Kidney capillary endothelial cell (primary cell): ENCODE measurements at regions not wholly inside any gene's neighbourhood (a gene's known extent, or its start where the extent isn't known, plus 50 kb on each side); places are given as distances from the start of the nearest gene placed in this dataset.

Experiments
- DNase-seq: peaks from one replicate; pipeline ENCODE4 v3.0.0-alpha.2; 2018; ENCODE audit warnings: low spot score

DNA sequence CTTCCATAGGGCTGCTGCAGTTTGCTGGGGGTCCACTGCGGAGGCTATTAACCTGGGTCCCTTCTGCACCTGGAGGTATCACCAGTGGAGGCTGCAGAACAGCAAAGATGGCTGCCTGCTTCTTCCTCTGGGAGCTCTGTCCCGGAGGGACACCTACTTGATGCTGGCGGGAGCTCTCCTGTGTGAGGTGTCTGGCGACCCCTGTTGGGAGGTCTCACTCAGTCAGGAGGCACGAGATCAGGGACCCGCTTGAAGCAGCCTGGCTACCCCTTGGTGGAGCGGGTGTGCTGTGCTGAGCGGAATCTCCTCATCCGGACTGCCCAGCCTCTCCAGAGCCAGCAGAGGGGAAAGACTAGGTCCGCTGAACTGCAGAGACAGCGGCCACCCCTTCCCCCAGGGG lies 56.0 kb upstream of the CTXND1 start:
- no peak for DNase-seq

DNA sequence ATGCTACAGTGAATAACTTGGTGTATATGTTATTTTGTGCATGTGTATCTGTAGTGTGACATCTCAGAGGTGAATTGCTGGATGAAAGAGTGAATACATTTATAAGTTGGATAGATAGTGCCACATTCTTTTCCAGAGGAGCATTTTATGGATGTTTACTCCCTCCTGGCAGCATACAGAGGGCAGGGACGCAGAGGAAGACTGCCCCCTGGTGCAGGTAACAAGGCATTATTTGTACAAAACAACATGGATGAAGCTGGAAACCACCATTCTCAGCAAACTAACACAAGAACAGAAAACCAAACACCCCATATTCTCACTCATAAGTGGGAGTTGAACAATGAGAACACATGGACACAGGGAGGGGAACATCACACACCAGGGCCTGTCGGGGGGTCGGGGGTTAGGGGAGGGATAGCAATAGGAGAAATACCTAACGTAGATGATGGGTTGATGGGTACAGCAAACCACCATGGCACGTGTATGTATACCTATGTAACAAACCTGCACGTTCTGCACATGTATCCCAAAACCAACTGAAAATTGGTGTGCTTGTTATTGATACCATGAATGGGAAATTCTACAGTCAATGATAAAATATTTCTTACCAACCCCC lies 57.9 kb upstream of the CTXND1 start:
- DNase-seq = peak; percentile 9

DNA sequence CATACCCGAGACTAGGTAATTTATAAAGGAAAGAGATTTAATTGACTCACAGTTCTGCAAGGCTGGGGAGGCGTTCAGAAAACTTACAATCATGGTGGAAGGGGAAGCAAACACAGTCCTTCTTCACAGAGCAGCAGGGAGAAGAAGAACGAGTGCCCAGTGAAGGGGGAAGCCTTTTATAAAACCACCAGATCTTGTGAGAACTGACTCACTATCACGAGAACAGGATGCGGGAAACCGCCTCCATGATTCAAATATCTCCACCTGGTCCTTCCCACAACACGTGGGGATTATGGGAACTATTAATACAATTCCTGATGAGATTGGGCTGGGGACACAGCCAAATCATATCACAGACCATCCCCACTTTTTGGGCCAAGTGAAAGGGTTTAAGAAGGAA lies 58.8 kb upstream of the CTXND1 start:
- no peak for DNase-seq

DNA sequence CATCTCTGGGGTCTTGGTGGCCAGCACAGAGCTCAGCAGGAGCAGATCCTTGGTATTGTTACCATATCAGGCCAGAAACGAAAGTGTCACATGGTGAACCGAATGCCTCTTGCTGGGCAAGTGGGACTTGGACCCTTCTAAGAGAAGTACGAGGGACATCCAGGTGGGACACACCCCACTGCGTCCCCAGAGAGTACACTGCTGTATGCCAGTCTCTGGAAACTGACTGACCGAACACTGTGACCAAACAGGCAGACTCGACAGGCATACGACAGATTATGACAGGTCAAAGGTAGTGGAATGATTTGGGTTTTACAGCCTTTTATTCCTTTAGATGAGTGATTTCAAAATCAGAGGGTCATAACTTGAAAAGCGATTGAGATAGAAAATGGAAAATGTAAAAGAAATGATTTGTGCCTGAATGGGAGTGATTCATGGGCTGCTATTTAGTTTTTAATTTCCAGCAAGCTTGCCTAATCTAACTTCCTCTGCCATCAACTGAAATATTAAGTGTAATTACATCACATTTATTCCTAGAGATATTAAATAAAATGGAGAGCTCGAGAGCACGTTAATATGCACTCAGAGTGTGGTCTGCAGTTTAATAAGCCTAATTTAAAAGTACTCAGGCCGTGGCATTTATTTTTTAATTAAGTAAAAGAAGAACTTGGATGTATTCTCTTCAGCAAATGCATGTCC lies 63.4 kb upstream of the CTXND1 start:
- no peak for DNase-seq

DNA sequence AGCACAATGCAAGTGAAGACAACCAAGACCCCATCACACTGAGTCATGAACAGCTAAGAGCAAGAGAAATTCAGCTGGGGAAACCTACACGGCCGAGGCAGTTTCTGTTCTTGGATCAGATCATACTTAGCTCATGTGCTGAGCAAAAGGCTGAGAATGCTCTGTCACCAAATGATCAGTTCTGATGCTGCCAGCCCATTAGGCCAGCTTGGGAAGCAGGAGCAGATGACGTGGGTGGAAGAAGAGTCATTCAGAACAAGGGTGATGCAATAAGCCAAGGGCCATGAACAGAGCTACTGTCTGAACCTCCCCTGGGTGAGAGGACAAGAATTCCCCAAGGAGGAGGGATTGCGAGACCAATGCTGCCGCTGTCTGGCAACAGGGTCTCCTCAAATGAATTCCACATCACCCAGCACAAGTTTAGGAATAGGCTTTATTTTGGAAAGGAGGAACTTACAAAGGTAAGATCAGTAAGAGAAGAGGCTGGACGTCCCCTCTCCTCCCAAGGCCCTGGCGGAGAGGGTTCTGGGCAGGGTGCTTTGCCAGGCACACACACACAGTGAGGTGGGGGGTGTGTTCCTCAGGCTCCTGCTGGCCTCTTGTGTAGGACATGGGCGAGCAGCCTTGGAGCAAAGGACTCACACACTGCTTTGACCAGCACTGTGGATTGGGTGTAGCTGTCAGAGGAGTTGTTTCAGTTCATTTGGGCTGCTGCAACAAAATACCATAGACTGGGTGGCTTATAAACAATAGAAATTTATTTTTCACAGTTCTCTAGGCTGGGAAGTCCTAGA lies 65.6 kb upstream of the CTXND1 start:
- no peak for DNase-seq

DNA sequence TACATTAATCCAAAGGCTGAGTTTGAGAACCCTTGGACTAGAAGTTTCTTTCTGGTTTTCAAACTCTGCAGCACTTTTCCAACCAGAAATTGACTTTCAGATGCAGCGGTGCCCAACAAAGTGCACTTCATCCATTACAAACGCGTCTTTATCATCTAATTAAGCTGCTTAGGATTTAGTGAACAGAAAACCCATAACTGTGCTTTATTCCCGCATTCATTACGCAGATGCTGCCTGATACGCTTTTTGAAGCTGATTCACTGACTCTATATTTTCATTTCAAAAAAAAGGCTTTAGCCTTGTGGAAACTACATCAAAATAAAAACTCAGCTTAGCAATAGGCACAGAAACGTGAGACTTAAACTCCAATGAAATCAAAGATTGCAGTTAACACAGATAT lies 69.8 kb upstream of the CTXND1 start:
- no peak for DNase-seq

DNA sequence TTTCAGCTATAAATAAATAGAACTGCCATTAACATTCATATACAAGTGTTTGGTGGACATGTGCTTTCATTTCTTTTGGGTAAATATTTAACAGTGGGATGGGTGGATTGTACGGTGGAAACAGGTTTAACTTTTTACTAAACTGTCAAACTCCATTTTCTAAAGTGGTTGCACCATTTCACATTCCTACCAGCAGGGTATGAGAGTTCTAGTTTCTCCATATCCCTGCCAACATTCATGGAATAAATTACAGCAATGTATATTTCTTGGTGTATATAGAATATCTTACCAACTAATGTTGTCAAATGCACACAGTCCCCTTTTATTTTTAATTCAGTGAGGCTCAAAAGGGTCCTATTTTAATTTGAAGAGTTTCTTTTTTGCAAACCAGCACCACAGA lies 71.3 kb upstream of the CTXND1 start:
- DNase-seq = no peak

DNA sequence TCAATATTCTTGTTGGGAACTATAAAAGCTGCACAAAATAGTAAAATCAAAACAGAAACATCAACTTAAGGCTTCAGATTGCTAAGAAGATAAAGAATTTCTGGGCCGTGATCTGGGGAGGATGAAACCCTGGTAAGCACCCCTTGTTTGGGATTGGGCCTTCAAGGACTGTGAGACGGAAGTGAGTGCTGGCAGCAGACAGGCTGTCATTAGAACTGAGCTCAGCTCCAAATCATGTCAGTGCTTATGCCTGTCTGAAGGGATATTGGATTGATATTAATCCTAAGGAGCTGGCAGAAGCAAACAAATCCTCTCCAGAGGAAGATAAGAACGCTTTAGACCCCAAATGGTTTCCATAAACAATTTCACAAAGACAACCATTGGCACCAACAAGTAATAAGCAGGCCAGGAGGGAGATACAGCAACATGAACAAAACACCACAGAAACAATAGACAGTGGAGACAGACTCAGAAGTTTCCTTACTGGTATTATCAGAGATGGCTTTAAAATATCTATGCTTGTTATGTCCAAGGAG lies 72.6 kb upstream of the CTXND1 start:
- no peak for DNase-seq

DNA sequence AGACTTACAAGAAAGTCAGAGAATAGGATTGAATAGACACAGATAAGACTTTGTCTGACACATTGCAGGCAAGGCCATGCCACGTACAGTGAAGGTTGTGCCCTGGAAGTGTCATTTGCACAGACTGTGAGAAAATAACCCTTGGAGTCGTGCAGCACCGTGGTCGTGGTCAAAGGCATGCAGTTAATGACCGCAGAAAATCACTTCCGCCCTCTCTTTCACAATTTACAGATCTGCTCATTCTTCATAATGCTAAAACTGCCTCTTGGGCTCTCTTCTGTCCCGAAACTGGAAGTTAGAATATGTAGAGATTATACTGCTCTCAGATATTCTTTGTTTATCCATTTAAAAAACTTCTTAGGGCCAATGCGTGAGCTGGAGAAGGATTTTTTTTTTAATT lies 73.2 kb upstream of the CTXND1 start:
- DNase-seq = no peak

DNA sequence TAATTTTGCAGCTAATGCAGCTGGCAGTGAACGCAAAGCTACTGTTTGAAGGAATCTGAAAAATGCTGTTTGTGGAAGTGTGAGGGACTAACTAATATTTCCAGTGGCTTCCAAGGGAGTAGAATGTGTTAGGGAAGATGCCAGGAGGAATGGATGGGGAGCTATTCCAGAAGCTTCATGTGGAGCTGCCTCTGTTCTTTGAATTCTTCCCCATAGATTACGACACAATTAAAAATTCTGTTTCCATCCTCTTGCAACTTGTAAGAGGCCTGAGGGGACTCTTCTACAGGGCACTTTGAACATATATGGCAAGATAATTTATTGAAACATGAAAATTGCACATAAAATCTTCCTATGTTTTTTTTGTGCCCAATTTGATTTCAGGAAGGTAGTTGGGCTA lies 74.3 kb upstream of the CTXND1 start:
- DNase-seq = no peak

DNA sequence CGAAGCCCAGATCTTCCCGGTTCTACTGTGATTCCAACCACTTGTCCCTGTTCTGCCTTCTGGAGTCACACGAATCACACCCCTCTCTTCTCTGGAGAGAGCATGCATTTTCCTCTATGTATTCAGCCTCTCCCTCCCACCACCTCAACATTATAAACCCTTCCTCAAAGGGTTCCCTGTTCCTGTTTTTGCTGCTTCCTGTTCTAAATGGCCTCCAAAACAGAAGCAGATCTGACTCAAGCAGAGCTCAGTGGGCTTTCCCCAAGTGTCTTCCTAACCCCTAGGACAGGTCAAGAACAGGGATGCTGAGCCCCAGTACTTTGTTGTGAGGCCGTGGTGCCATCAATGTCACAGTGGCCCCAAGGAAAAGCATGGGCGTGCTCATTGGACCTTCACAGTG lies 75.7 kb upstream of the ARNT2 start:
- no peak for DNase-seq

DNA sequence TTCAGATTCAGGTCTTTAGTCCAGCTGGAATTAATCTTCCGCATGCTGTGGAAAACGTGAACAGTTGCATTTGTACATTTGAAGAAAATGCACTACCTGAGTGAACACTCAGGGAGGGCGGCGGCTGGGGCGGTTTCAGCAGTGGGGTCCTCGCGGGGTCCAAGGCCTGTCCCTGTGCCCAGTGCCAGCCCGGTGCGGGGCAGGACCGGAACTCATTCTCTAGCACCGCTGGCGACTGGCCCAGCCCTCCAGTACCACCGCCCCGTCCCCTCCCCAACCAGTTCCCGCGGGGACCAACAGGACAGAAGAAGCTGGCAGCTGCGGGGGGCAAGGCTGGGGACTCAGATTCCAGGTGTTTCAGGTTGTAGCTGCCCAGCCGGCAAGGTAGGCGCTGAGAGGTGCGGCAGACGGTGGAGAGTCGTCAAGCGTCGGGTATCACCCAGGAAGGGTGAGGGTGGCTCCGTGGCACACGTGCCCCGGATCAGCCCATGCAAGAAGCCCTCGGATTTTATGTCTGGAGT lies 72.2 kb upstream of the ARNT2 start:
- DNase-seq = no peak

DNA sequence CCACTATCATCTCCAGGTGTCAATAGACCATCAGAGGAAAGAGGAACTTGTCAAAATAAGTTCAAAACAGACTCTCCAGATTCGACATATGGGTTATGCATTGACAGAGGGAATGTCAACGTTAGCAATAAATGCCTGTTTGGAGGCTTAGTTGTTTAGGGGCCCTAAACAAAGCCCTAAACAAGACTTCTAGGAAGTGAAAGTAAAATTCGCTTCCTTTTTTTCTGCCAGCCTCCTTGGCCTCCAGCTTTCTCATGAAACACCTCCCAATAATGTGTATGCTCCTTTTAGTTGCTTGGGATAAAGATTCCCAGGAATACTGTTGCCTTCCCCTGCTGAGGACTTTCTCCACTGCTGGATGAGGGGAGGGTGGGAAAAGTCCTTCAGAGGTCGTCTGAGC lies 70.9 kb upstream of the ARNT2 start:
- DNase-seq = no peak

DNA sequence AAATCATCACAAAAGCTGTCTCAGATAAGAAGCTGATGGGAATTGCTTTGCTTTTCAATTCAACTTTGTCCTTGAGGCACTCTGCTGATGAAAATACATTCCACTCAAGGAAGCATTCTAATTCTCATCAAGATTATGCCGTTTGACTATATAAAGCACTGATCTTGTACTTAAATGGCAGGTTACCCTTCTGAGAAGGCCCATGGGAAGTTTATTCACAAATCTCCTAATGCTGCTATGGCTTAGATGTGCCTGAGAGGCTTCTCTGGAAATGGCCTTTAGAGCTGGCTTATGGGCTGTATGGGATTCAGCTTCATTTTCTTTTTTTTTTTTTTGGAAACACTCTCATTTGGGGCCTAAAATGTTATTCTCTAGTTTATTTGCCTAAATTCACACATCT lies 69.7 kb upstream of the ARNT2 start:
- DNase-seq = no peak

DNA sequence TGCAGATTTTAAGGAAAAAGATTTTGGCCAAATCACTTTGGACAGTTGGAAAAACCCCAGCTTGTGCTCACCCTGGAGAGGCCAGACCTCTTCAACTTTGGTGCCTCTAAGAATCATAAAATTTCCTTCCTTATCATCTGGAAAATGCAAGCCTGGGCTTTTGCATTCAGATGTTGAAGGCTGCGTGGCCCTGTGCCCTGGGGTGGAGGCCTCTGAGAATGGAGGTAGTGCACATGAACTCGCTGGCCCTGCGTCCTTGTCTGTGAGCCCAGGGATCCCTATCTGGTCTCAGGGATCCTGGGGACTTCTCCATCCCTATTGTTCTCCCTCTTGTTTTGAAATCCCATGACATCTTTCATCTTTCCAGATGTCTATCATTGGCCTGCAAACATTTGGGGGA lies 64.6 kb upstream of the ARNT2 start:
- no peak for DNase-seq

DNA sequence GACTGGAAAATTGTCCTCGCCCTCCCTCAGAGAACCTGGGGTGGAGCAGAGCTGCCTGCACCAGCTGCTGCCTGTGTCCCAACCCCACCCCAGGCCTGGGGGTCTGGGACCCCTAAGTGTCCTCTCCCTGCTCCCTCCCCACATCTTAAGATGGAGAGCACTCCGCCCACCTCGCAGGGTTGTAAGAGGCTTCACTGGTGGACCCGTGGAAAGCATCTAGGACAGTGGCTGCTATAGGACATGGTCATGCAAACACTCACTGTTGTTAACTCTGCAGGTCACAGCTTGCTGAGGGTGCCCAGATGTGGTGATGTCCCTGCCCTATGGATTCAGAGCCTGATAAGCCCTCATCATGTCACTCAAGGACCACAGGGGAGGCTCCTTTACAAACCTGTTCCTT lies 62.0 kb upstream of the ARNT2 start:
- DNase-seq = no peak

DNA sequence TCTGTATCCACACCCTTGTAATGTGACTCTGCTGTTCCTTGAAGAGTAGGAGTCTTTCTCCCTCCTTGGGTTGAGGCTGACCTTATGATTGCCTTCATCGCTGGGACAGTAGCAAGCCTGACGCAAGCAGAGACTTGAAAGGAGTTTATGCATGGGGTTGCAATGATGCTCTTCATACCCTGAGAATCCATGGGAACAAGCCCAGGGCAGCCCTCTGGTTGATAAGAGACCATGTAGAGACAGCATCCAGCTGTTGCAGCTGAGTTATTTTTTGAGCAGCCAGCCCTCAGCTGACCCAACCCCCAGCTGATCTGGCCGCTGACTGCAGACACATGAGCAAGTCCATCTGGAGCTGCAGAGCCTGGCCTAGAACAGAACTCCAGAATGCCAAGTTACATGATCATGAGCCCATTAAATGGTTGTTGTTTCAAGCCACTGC lies 60.6 kb upstream of the ARNT2 start:
- no peak for DNase-seq

DNA sequence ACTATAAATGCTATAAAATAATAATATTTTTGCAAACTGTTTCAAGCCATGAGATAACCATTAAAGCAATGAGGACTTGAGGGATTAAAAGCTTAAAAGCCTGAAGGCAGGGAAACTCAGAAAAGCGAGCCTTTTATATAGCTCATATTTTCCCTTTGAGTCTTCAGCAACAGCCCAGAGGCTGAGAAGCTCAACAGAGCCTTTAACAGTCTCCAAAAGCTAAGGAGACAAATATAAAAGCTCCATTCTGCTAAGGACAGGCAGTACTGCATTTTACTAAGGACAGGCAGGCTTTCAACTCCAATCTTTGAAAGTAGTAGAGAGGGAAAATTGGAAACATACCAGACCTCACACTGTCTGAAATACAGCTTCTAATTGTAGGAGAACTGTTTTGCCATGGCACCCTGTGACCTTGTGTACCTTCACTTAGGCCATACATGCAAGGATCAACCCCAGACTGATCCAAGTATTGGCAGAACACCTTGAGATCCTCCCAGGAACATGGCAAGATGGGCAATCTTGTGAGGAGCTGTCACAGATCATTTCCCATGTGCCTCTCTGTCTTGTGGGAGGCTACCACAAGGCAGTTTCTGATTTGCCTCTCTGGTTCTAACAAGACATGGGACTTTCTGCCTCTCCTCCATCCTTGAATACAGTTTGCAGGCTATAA lies 53.1 kb upstream of the ARNT2 start:
- DNase-seq = no peak
